ENCODE measurements at regions not wholly inside any gene's neighbourhood (a gene's known extent, or its start where the extent isn't known, plus 50 kb on each side); places are given as distances from the start of the nearest gene placed in this dataset.

GRCh38 chr5:166270712-166271111 lies 2020.7 kb upstream of the WWC1 start:
- no peaks in the 10 kb centered on the region for H3K9me3 ChIP-seq (ENCODE audit: control insufficient read depth, low read depth, low read length)
- H3K27ac ChIP-seq (ENCODE audit: control insufficient read depth, insufficient read depth, low read length) = no peak overlapping the region
- H3K9ac ChIP-seq (ENCODE audit: control insufficient read depth, extremely low read depth, insufficient read depth, low read length) = no peak overlapping the region
- no peak overlapping the region for H3K4me3 ChIP-seq (ENCODE audit: control insufficient read depth in 2 of 3, extremely low read depth in 1 of 3, insufficient read depth in 2 of 3, low read depth in 1 of 3, low read length in 3 of 3)
- no peak overlapping the region for H2AFZ ChIP-seq (ENCODE audit: control insufficient read depth, low read length)
- H3K79me2 ChIP-seq (ENCODE audit: control insufficient read depth, insufficient read depth, low read length) = no peaks in the 10 kb centered on the region
- H4K20me1 ChIP-seq (ENCODE audit: control insufficient read depth, extremely low read depth, insufficient read depth, low read length) = no peaks in the 10 kb centered on the region
- FAIRE-seq (no peak), DNase-seq (ENCODE audit: low read depth, low spot score) (no peak)
- H3K36me3 ChIP-seq (ENCODE audit: control insufficient read depth in 2 of 2, extremely low read depth in 1 of 2, insufficient read depth in 2 of 2, low read length in 2 of 2) = no peaks in the 10 kb centered on the region
- no peak overlapping the region for H3K4me2 ChIP-seq (ENCODE audit: control insufficient read depth, extremely low read depth, insufficient read depth, low read depth, low read length)
- dilution Hi-C loops (cut with MboI; ENCODE audit: extremely low pct_ligation_motif_present, low sequenced_read_pairs) = no loop called here
- H3K9me1 ChIP-seq (ENCODE audit: control insufficient read depth, extremely low read depth, insufficient read depth, low read length) = no peaks in the 10 kb centered on the region
- TF ChIP-seq EZH2 (IDR thresholded peaks at IDR 0.05; ENCODE audit: low read length) (no peak), CTCF (optimal IDR thresholded peaks at IDR 0.05 in 1 of 3, IDR thresholded peaks at IDR 0.05 in 1 of 3, conservative IDR thresholded peaks at IDR 0.05 in 1 of 3; ENCODE audit: extremely low read depth in 1 of 3, insufficient read depth in 2 of 3, low read length in 3 of 3) (no peak)
- no peaks in the 10 kb centered on the region for H3K4me1 ChIP-seq (ENCODE audit: control insufficient read depth, extremely low read depth, insufficient read depth, low read length)
- H3K27me3 ChIP-seq (ENCODE audit: control insufficient read depth, extremely low read depth, insufficient read depth, low read length) = no peaks in the 10 kb centered on the region

- no peaks in the 10 kb centered on the region for H4K20me1 ChIP-seq (ENCODE audit: control insufficient read depth, extremely low read depth, insufficient read depth, low read length)
- H3K36me3 ChIP-seq (ENCODE audit: control insufficient read depth in 2 of 2, extremely low read depth in 1 of 2, insufficient read depth in 2 of 2, low read length in 2 of 2) = no peaks in the 10 kb centered on the region
- DNase-seq (ENCODE audit: low read depth, low spot score) (no peak), FAIRE-seq (no peak)
- no peak overlapping the region for H3K4me2 ChIP-seq (ENCODE audit: control insufficient read depth, extremely low read depth, insufficient read depth, low read depth, low read length)
- dilution Hi-C loops (cut with MboI; ENCODE audit: extremely low pct_ligation_motif_present, low sequenced_read_pairs) = no loop called here
- no peaks in the 10 kb centered on the region for H3K79me2 ChIP-seq (ENCODE audit: control insufficient read depth, insufficient read depth, low read length)
- H3K9me3 ChIP-seq (ENCODE audit: control insufficient read depth, low read depth, low read length) = no peaks in the 10 kb centered on the region
- no peak overlapping the region for H3K27ac ChIP-seq (ENCODE audit: control insufficient read depth, insufficient read depth, low read length)
- no peaks in the 10 kb centered on the region for H3K9me1 ChIP-seq (ENCODE audit: control insufficient read depth, extremely low read depth, insufficient read depth, low read length)
- H3K4me3 ChIP-seq (ENCODE audit: control insufficient read depth in 2 of 3, extremely low read depth in 1 of 3, insufficient read depth in 2 of 3, low read depth in 1 of 3, low read length in 3 of 3) = no peak overlapping the region
- H3K4me1 ChIP-seq (ENCODE audit: control insufficient read depth, extremely low read depth, insufficient read depth, low read length) = no peaks in the 10 kb centered on the region
- no peak for TF ChIP-seq EZH2 (IDR thresholded peaks at IDR 0.05; ENCODE audit: low read length)
- TF ChIP-seq CTCF (optimal IDR thresholded peaks at IDR 0.05 in 1 of 3, IDR thresholded peaks at IDR 0.05 in 1 of 3, conservative IDR thresholded peaks at IDR 0.05 in 1 of 3; ENCODE audit: extremely low read depth in 1 of 3, insufficient read depth in 2 of 3, low read length in 3 of 3) = no peak
- H2AFZ ChIP-seq (ENCODE audit: control insufficient read depth, low read length) = no peak overlapping the region
- no peak overlapping the region for H3K9ac ChIP-seq (ENCODE audit: control insufficient read depth, extremely low read depth, insufficient read depth, low read length)
- H3K27me3 ChIP-seq (ENCODE audit: control insufficient read depth, extremely low read depth, insufficient read depth, low read length) = no peaks in the 10 kb centered on the region
Observed at GRCh38 chr5:166276006-166276405, 2015.4 kb upstream of the WWC1 start.

Measured in keratinocyte (primary cell).